Liver (tissue), 8 donors: ENCODE measurements at regions not wholly inside any gene's neighbourhood (a gene's known extent, or its start where the extent isn't known, plus 50 kb on each side); places are given as distances from the start of the nearest gene placed in this dataset.

ENCODE experiments used
- DNase-seq: peaks from one replicate; pipeline ENCODE4 v3.0.0-alpha.2; 2017; ENCODE audit warnings: low spot score
- H3K27ac ChIP-seq, 2 donors: one replicate each; pipeline ENCODE4 v1.7.0; 2013; ENCODE audit warnings: inconsistent platforms in 2 of 2, low read length in 2 of 2, control low read depth in 1 of 2, low read depth in 1 of 2, mild to moderate bottlenecking in 1 of 2
- H3K27me3 ChIP-seq, 4 donors: one replicate each; pipeline versions ENCODE4 v1.6.1 to v1.7.0; 2013; ENCODE audit warnings: low read length in 3 of 4, inconsistent platforms in 1 of 4, mild to moderate bottlenecking in 1 of 4, moderate library complexity in 1 of 4; ENCODE audit not compliant: control insufficient read depth in 4 of 4, insufficient read depth in 4 of 4
- H3K36me3 ChIP-seq, 4 donors: one replicate each; pipeline versions ENCODE4 v1.6.1 to v1.7.0; 2013; ENCODE audit warnings: low read length in 3 of 4, mild to moderate bottlenecking in 3 of 4, low read depth in 1 of 4, moderate library complexity in 1 of 4; ENCODE audit not compliant: control insufficient read depth in 4 of 4, insufficient read depth in 3 of 4
- H3K4me1 ChIP-seq, 4 donors: one replicate each; pipeline versions ENCODE4 v1.6.1 to v1.7.0; 2013; ENCODE audit warnings: low read length in 3 of 4, mild to moderate bottlenecking in 3 of 4, moderate library complexity in 1 of 4; ENCODE audit not compliant: control insufficient read depth in 4 of 4, insufficient read depth in 4 of 4
- H3K4me3 ChIP-seq, 3 donors: one replicate each; pipeline versions ENCODE4 v1.6.1 to v1.7.0; 2013; ENCODE audit warnings: low read length in 3 of 3, control low read depth in 1 of 3, low read depth in 1 of 3, mild to moderate bottlenecking in 1 of 3
- H3K9ac ChIP-seq, 2 donors: one replicate each; pipeline ENCODE4 v1.7.0; 2013; ENCODE audit warnings: low read length in 2 of 2, mild to moderate bottlenecking in 2 of 2, moderate library complexity in 2 of 2, control low read depth in 1 of 2, low read depth in 1 of 2
- H3K9me3 ChIP-seq, 4 donors: one replicate each; pipeline versions ENCODE4 v1.6.1 to v1.7.0; 2013; ENCODE audit warnings: low read length in 3 of 4; ENCODE audit not compliant: control insufficient read depth in 4 of 4
- EGR1 ChIP-seq, 2 donors: IDR thresholded peaks; 2 replicates each; pipeline ENCODE4 v1.6.1; 2016 to 2018; ENCODE audit warnings: antibody characterized with exemption in 2 of 2, low read depth in 2 of 2
- FOXA1 ChIP-seq: IDR thresholded peaks from 2 replicates; pipeline ENCODE4 v1.6.1; 2016; ENCODE audit warnings: antibody characterized with exemption
- FOXA2 ChIP-seq: IDR thresholded peaks from 2 replicates; pipeline ENCODE4 v1.6.1; 2016; ENCODE audit warnings: antibody characterized with exemption
- GABPA ChIP-seq, 2 donors: IDR thresholded peaks in 1 of 2; conservative IDR thresholded peaks in 1 of 2; 2 replicates each; pipeline ENCODE4 v1.6.1; 2016; ENCODE audit warnings: antibody characterized with exemption in 2 of 2, mild to moderate bottlenecking in 1 of 2, moderate library complexity in 1 of 2
- HNF4A ChIP-seq, 2 donors: conservative IDR thresholded peaks; 2 replicates each; pipeline ENCODE4 v1.6.1; 2016; ENCODE audit warnings: antibody characterized with exemption in 2 of 2, mild to moderate bottlenecking in 2 of 2
- HNF4G ChIP-seq: IDR thresholded peaks from 2 replicates; pipeline ENCODE4 v1.6.1; 2016; ENCODE audit warnings: antibody characterized with exemption
- JUND ChIP-seq, 2 donors: IDR thresholded peaks; 2 replicates each; pipeline ENCODE4 v1.6.1; 2016; ENCODE audit warnings: antibody characterized with exemption in 2 of 2
- NR2F2 ChIP-seq: IDR thresholded peaks from 2 replicates; pipeline ENCODE4 v1.6.1; 2016; ENCODE audit warnings: antibody characterized with exemption
- RAD21 ChIP-seq, 2 donors: IDR thresholded peaks; 2 replicates each; pipeline ENCODE4 v1.6.1; 2016; ENCODE audit warnings: antibody characterized with exemption in 2 of 2, mild to moderate bottlenecking in 2 of 2
- RXRA ChIP-seq, 2 donors: IDR thresholded peaks; 2 replicates each; pipeline ENCODE4 v1.6.1; 2017 to 2018; ENCODE audit warnings: antibody characterized with exemption in 2 of 2, mild to moderate bottlenecking in 1 of 2
- SP1 ChIP-seq: IDR thresholded peaks from 2 replicates; pipeline ENCODE4 v1.6.1; 2018; ENCODE audit warnings: antibody characterized with exemption, mild to moderate bottlenecking
- TAF1 ChIP-seq: conservative IDR thresholded peaks from 2 replicates; pipeline ENCODE4 v1.6.1; 2016; ENCODE audit warnings: antibody characterized with exemption, mild to moderate bottlenecking
- YY1 ChIP-seq: IDR thresholded peaks from 2 replicates; pipeline ENCODE4 v1.6.1; 2016; ENCODE audit warnings: antibody characterized with exemption, mild to moderate bottlenecking
- WGBS: extraction: QIAGEN DNeasy Blood & Tissue Kit; methylation state at CpG from one replicate; pipeline ENCODE4 v1.1.7; 2013; 5-methylcytosine and 5-hydroxymethylcytosine counted together
- TF ChIP-seq, protein P1 (sequence below): IDR thresholded peaks from 2 replicates; pipeline ENCODE4 v1.6.1; 2016; ENCODE audit warnings: antibody characterized with exemption
- TF ChIP-seq, protein P2 (sequence below): IDR thresholded peaks from 2 replicates; pipeline ENCODE4 v1.6.1; 2016; ENCODE audit warnings: antibody characterized with exemption
- TF ChIP-seq, protein P3 (sequence below): IDR thresholded peaks from 2 replicates; pipeline ENCODE4 v1.6.1; 2016; ENCODE audit warnings: antibody characterized with exemption, mild to moderate bottlenecking
- TF ChIP-seq, protein P4 (sequence below): fragments of 150-350 bp; IDR thresholded peaks from 2 replicates; pipeline ENCODE4 v1.5.1; 2017; ENCODE audit warnings: improper control_type of control experiment, low read depth, low read length; ENCODE audit not compliant: missing input control
- TF ChIP-seq, protein P5 (sequence below): IDR thresholded peaks from 2 replicates; pipeline ENCODE4 v1.6.1; 2016; ENCODE audit warnings: antibody characterized with exemption
- donor health status: healthy.
- donor health status: healthy.
- donor health status: healthy.
- donor health status: healthy.
- donor health status: healthy.

DNA sequence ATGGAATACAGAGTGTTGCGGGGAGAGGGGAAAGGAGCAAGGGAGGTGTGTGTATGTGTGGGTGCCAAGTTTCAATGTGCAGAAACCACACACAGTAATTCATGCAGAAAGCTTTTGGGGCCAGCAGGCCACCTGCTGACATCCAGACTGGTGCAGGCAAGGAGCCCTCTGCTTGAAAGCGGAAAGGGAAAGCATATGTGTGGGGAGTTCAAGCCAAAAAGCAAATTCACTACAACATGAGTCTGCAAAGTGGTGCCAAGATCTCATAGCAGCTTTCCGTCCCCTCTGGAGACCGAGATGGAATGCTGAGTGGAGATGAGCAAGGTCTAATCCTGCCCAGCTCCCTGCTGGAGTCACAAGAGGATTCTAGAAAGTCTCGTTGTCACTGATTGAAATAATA is 159.7 kb upstream of the VLDLR start:
- Histone ChIP-seq H3K27me3 (no peaks in the 10 kb centered on the region), H3K9ac (no peak overlapping the region), H3K9me3 (no peaks in the 10 kb centered on the region), H3K4me1 (peaks cover 0 to 13% (median 9%) of the 10 kb centered on the region in 4 donors), H3K27ac (no peak overlapping the region), H3K36me3 (no peaks in the 10 kb centered on the region), H3K4me3 (no peak overlapping the region)
- no peak for TF ChIP-seq NR2F2
- TF ChIP-seq GABPA (IDR thresholded peaks at IDR 0.05 in 1 of 2, conservative IDR thresholded peaks at IDR 0.05 in 1 of 2): no peak
- TF ChIP-seq, protein P1, sequence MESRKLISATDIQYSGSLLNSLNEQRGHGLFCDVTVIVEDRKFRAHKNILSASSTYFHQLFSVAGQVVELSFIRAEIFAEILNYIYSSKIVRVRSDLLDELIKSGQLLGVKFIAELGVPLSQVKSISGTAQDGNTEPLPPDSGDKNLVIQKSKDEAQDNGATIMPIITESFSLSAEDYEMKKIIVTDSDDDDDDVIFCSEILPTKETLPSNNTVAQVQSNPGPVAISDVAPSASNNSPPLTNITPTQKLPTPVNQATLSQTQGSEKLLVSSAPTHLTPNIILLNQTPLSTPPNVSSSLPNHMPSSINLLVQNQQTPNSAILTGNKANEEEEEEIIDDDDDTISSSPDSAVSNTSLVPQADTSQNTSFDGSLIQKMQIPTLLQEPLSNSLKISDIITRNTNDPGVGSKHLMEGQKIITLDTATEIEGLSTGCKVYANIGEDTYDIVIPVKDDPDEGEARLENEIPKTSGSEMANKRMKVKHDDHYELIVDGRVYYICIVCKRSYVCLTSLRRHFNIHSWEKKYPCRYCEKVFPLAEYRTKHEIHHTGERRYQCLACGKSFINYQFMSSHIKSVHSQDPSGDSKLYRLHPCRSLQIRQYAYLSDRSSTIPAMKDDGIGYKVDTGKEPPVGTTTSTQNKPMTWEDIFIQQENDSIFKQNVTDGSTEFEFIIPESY: no peak
- no peak for TF ChIP-seq FOXA2
- TF ChIP-seq, protein P2, sequence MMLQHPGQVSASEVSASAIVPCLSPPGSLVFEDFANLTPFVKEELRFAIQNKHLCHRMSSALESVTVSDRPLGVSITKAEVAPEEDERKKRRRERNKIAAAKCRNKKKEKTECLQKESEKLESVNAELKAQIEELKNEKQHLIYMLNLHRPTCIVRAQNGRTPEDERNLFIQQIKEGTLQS: no peak
- TF ChIP-seq, protein P3, sequence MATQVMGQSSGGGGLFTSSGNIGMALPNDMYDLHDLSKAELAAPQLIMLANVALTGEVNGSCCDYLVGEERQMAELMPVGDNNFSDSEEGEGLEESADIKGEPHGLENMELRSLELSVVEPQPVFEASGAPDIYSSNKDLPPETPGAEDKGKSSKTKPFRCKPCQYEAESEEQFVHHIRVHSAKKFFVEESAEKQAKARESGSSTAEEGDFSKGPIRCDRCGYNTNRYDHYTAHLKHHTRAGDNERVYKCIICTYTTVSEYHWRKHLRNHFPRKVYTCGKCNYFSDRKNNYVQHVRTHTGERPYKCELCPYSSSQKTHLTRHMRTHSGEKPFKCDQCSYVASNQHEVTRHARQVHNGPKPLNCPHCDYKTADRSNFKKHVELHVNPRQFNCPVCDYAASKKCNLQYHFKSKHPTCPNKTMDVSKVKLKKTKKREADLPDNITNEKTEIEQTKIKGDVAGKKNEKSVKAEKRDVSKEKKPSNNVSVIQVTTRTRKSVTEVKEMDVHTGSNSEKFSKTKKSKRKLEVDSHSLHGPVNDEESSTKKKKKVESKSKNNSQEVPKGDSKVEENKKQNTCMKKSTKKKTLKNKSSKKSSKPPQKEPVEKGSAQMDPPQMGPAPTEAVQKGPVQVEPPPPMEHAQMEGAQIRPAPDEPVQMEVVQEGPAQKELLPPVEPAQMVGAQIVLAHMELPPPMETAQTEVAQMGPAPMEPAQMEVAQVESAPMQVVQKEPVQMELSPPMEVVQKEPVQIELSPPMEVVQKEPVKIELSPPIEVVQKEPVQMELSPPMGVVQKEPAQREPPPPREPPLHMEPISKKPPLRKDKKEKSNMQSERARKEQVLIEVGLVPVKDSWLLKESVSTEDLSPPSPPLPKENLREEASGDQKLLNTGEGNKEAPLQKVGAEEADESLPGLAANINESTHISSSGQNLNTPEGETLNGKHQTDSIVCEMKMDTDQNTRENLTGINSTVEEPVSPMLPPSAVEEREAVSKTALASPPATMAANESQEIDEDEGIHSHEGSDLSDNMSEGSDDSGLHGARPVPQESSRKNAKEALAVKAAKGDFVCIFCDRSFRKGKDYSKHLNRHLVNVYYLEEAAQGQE: no peak
- no peak for TF ChIP-seq JUND (IDR thresholded peaks at IDR 0.05)
- TF ChIP-seq, protein P4, sequence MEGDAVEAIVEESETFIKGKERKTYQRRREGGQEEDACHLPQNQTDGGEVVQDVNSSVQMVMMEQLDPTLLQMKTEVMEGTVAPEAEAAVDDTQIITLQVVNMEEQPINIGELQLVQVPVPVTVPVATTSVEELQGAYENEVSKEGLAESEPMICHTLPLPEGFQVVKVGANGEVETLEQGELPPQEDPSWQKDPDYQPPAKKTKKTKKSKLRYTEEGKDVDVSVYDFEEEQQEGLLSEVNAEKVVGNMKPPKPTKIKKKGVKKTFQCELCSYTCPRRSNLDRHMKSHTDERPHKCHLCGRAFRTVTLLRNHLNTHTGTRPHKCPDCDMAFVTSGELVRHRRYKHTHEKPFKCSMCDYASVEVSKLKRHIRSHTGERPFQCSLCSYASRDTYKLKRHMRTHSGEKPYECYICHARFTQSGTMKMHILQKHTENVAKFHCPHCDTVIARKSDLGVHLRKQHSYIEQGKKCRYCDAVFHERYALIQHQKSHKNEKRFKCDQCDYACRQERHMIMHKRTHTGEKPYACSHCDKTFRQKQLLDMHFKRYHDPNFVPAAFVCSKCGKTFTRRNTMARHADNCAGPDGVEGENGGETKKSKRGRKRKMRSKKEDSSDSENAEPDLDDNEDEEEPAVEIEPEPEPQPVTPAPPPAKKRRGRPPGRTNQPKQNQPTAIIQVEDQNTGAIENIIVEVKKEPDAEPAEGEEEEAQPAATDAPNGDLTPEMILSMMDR: no peak
- TF ChIP-seq RAD21 (IDR thresholded peaks at IDR 0.05): no peak
- TF ChIP-seq EGR1 (IDR thresholded peaks at IDR 0.05; ENCODE audit: low read depth in 2 of 2): no peak
- TF ChIP-seq YY1: no peak
- TF ChIP-seq FOXA1: no peak
- TF ChIP-seq RXRA (IDR thresholded peaks at IDR 0.05): no peak
- TF ChIP-seq, protein P5, sequence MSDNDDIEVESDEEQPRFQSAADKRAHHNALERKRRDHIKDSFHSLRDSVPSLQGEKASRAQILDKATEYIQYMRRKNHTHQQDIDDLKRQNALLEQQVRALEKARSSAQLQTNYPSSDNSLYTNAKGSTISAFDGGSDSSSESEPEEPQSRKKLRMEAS: no peak
- no peak for TF ChIP-seq HNF4G
- no peak for TF ChIP-seq HNF4A (conservative IDR thresholded peaks at IDR 0.05)
- TF ChIP-seq TAF1: no peak
- no peak for TF ChIP-seq SP1
- WGBS: 89% methylated on average over 5 of the region's 5 CpGs
- no peak for DNase-seq

DNA sequence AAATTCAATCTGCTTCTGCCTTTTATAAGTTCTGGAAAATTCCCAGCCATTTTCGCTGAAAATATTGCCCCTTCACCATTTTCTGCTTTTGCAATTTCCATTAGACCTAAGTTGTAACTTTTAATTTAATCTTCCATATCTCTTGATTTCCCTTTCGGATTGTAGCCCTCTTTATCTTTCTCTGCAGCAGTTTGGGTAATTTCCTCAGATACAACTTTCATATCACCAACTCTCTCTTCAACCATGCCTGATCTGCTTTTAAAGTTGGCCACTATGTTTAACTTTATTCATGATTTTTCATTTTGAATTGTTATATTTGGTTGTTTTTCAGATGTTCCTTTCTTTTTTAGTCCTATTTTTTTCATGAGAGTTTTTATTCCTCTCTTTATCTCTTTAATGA is 157.0 kb upstream of the VLDLR start:
- no peaks in the 10 kb centered on the region for H3K9me3 ChIP-seq
- no peak for TF ChIP-seq JUND (IDR thresholded peaks at IDR 0.05)
- TF ChIP-seq HNF4G: no peak
- no peak for TF ChIP-seq FOXA1
- TF ChIP-seq, protein P4: no peak
- TF ChIP-seq, protein P3: no peak
- TF ChIP-seq YY1: no peak
- TF ChIP-seq SP1: no peak
- no peaks in the 10 kb centered on the region for H3K27me3 ChIP-seq
- DNase-seq: no peak
- H3K9ac ChIP-seq: no peak overlapping the region
- WGBS: 95% methylated on average over 2 of the region's 2 CpGs
- no peaks in the 10 kb centered on the region for H3K36me3 ChIP-seq
- H3K27ac ChIP-seq: no peak overlapping the region
- H3K4me1 ChIP-seq: peaks cover 0 to 15% (median 10%) of the 10 kb centered on the region in 4 donors
- H3K4me3 ChIP-seq: no peak overlapping the region
